Activated CD4-positive, CD25-positive, alpha-beta regulatory T cell treated with anti-CD3 and anti-CD28 coated beads, Interleukin-2, amount 50 U/mL, for 24 hours (primary cell): ENCODE measurements at regions not wholly inside any gene's neighbourhood (a gene's known extent, or its start where the extent isn't known, plus 50 kb on each side); places are given as distances from the start of the nearest gene placed in this dataset.

ENCODE experiments used
- ATAC-seq, 2 donors: fragments of 150-1000 bp; cut with Tn5 transposase; one replicate each; pipeline ENCODE4 v1.10.0; 2021; ENCODE audit warnings: mild to moderate bottlenecking in 1 of 2, moderate library complexity in 1 of 2

DNA sequence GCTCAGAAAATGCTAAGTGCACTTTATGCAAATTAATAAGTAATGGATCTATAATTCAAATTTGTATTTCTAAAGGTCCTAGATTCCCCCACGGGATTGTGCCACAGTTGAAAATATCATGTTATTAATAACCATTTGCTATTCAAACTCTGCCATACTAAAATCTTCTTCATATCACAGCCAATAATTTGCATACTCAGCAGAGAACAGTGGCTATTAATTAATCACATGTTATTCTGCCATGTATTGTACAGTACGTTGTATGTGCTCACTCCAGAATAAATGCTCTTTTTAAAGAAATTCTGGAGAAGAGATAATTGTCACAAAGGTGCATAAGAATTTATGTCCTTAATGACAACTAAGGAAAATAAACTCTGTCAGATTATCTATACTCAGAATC is 184.9 kb upstream of the LUZP2 start:
- ATAC-seq: no peak

DNA sequence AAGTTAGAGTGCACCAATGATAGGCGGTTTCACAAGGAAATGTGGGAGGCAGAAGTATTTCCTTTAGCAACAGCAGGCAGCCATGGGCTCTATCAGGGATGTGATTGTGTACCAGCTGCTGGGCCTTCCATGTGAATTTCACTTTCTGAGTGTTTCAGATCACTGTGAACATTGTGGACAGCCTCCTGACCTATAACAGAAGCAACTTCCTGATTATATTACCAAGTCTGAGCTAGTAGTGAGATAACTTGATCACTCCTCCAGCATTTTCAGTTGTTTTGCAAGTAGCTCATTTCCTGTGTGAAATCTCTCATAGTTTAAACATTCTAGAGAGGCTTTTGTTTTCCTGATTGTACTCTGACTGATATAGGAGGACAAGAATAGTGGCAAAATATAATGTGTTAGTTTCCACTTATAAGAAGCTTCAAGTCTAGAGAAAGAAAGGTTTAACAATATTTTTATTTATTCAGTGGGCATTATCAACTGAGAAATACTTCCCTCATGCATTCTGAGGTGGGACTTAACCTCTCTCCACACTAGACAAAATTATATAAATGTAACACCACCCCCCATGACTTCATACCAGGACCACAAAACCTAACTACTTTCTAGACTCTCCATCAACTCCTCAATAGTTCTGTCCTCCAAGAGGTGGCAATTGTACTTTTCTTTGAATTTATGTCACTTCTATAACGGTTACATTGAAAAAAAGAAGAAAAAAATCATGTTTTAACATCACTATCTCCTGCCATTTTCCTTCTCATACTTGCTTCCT is 184.2 kb upstream of the LUZP2 start:
- no peak for ATAC-seq

DNA sequence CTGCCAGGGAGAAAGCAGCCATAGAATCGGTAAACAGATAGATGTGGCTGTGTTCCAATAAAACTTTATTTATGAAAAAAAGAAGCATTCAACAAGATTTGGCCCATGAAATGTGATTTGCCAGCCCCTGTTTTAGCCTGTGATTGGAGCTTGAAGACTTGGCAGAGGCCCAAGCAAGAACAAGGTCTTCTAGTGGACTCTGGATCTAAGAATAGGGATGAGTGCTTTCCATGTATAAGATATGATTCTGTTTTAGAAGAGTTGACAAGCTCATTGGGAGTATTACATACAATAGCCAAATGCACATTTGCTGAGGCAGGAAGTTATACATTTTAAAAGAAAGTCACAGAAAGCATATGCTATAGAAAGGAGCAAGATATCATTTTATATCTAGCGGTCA is 175.6 kb upstream of the LUZP2 start:
- ATAC-seq: no peak

DNA sequence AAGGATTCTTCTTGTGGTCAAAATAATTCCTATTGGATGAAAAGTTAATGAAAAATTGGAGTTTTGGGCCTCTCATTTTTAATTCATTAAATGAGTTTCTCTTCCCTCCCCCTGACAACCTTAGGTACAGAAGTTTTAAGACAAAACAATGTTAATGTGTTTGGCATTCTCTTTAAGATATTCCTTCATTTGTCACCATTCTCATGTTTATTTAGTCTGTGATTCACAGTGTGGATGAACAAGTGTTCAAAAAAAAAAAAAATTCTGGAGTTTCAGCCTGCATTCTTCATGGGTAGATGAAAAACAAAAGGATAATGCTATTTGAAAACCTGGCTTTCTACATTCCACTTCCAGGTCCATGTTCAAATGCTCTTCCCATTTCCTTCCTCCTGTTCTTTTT is 172.6 kb upstream of the LUZP2 start:
- no peak for ATAC-seq

DNA sequence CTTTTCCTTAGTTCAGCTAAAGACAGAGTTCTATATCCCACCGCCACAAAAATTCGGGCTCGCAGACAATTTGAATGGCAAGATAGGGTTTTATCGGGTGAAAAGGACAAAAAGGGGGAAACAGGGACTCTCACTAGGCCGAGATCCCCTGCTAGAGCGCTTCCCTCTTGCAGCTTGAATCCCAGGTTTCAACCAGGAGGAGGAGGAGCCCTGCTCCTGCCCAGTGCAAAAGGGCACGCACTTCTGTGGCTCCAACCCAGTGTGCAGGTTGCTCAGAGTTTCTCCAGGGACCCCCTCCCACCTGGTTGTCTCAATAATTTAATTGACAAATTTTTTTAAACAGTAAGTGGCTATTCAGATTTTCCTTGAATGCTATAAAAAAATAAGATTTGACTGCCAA is 152.6 kb upstream of the LUZP2 start:
- ATAC-seq: no peak

DNA sequence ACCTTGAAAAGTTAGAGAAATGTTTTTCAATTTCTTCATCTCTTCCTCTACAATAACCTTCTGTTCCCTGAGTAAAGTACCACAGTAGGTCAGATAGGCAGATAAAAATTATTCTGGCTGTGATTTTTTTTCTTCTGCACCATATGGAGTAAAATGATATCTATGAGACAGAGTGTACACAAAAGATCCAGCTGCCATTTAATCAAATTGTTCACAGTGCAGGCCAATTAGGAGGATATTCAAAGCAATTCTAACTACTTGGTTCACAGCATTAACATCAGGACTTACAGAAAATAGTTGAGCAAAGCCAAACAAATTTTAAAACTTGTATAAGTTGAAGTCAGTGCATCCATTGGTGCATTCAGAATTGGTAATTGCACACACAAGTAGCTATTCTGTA is 147.9 kb upstream of the LUZP2 start:
- ATAC-seq: no peak

DNA sequence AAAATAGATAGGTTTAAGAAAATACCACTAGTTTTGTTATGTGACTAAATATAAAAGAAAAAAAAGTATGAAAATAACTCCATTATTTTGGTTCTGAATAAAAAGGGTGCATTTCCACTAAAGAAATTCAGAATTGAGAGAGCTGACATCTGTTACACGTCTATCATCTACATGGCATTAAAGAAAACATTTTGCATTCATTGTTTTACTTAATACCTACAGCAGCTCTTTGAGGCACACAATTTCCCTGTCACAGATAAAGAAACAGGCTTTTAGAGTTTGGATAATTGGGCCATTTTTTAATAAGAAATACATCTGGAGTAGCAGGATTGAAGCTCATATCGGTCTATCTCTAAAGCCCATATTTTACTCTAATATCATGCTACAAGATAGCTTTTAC is 145.7 kb upstream of the LUZP2 start:
- no peak for ATAC-seq

DNA sequence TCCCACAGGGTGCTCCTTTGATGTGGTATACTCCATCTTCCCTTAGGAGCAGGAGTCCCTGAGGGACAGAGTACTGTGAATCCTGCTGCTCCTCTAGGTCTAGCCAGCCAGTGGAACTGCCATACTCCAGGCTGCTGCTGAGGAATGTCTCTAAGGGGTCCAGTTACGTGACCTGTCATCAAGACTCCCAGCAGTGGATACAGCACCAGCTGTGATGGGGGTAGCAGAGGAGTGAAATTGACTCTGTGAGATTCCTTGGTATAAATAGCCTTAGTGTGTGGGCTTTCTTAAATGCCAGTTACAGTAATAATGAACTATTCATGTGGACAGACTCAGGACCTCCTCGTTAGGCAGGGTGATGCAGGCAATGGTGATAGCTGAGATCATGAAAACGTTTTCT is 140.4 kb upstream of the LUZP2 start:
- no peak for ATAC-seq

DNA sequence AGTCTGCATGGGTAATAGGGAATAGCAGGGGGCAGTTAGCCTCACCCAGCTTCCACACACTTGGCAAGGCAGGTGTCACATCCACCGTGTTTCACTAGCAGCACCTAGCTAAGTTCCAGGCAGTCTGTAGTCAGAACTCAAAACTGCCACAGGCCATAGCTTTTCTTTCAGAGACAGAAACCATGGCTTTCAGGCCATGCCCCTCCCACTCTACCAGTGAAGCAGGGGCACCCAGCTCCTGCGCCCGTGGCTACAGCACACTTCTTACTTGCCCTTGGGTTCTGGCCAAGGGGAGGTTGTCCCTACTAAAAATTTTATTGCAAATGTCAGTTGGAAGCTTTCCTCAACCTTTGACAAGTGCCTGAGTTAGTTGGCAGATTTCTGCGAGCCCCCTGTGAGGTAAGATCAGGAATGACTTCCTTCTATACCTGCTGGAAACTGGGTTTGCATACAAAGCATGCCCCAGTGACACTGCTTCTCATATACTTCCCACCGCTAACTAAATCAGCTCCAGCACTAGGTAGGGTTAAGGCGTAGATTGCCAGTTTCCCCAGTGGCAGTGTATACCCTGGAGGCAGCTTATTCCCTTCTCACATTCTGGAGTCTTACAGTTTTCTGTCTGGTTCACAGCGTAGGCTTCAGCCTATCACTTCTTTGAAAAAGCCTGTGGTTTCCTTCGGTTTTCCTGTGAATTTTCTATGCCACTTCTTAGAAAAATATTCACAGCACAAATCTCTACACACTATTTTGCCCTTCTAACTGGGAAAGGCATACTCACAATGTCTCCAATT is 139.0 kb upstream of the LUZP2 start:
- ATAC-seq: no peak

DNA sequence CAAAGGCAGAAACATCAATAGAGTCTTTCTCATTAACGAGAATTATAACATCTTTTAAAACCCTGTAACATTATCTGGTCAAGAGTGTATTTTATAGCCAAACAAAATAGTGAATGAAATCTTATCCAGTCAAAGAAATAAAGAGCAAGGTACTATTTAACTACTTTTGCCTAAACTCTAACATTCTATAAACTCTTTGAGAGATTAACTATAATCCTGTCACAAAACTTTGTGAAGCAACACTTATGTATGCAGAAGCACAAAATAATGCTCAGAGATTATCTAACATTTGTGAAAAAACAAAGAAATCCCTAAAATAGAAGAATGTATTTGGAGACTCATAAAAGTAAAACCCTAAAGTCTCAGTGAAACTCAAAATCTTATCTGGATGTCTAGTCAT is 124.4 kb upstream of the LUZP2 start:
- ATAC-seq: no peak

DNA sequence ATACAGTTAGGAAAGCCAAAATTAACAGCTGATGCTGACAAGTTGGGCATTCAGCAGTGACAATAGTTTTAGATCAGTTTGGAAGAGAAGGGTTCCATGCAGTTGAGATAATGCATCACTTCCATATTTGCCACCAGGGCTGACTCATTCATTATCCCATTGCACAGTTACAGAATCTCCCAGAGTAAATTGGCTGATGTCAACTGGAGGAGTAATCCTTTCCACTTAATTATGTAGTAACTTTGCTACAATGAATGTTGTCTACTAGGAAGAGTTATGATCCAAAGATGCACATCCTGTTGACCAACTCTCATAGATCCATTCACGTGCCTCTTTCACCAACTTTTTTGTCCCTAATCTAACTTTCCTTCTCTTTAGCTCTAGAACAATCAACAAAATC is 123.3 kb upstream of the LUZP2 start:
- no peak for ATAC-seq

DNA sequence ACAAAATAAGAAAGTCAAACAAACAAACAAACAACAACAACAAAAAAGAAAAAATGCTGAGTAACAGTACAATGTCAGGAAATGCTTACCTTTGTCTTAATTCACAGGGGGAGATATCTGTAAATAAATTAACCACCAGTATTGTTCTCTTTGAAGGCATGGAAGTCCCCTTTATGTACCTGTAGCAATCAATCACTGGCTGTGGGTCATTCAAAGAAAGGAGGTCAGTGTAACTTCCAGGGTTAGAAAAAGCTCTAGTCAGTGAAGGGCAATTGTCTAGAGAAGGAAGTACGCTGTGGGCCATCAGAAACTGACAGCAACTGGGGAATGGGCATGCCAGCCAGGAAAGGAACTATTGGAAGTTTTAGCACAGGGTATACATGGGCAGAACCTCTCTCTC is 121.5 kb upstream of the LUZP2 start:
- no peak for ATAC-seq

DNA sequence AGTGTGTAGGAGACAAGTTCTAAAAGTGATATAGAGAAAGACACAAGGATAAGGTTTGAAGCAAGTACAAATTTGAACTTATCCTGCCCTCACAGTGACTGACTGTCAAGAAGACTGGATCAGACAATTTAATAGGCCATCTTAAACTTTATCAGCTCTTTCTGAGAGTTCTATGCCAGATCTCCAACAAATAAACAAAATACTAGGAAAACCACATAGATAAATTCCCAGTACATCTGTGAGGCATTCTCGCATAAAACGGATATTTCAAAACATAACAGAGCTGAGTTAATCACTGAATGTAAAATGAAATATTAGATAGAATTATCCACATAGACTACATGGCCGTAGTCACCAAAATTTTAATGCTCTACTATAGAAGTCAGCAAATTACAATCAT is 120.9 kb upstream of the LUZP2 start:
- ATAC-seq: no peak

DNA sequence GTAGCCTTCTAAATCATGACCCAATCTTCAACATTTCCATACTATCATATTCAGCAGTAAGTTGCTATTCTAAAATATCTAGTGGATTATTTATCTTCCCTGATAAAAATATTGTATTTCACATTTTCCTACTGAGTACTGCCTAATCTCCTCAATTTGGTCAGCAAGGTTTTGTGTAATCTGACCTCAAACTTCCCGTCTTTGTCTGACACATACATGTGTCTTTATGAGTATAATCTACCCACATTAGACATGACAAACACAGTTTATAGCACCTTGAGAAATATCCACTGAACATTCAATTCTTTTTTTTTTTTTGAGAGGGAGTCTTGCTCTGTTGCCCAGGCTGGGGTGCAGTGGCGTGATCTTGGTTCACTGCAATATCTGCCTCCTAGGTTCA is 113.7 kb upstream of the LUZP2 start:
- ATAC-seq: no peak

DNA sequence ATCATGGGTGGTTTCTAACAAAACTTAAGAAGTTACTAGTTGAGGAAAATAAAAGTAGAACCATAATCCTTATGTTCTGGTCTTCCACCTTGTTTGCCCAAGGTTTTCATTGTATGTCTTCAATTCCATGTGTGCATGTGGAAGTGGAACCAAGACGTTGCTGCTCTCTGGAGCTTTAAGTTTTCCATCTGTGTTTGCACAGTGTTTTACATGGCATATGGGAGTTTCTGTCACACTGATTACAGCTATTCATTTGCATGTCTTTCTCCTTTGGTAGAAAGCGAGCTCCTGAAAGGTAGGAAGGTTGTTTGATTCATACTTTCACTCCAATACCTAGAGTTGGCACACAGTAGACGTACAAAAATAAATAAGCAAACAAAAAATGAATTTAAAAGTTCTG is 112.6 kb upstream of the LUZP2 start:
- no peak for ATAC-seq

DNA sequence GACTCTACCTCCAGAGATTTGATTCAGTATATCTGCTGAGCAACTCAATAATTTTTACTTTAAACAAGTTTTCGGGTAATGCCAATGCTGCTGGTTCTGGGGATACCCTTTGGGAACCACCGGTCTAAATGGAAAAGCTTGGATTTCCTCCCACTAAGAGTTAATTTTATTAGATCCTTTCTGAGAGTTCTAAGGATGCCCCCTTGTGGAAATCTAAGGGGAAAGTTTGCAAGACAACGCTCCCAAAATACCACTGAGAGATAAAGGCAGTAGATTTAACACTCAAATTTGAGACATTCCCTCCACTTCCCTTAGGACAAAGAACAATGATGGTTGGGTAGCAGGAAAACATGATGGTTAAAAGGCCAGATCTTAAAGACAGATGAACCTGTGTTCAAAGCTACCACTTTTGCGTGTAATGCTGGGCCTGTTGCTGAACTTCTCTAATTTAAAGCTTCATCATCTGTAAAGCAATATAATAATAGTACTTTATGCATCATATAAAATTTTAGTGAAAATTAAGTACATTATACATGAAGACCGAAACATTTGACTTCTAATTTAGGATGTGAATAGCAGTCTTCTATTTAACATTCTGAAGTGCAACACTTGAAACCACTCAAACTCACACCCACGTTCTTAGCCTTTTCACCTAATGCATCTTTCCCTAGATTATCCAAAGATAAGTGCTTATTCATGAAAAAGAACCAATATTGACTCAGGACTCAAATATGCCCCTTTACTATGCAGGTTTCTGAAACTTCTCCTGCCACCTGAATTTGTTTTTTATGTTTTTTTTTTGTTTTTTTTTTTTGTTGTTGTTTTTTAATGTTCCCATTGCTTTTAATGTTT is 110.1 kb upstream of the LUZP2 start:
- ATAC-seq: no peak

DNA sequence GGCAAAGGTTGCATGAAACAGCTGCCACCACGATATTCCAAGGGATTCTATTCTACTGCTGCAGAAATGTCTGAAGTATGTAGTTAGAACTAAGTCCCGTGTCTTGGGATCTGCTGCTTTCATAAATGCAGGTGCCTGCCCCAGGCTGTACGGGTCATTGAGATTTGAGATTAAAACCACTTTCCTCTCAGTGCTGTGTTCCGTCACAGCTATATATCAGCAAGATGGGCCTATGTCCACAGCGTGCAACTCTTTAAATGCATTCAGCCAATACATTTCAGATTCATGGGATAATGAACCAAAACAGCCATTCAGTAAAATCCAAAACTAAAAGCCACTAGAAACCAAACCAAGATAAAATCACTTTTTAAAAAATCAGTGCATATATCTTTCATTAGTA is 107.3 kb upstream of the LUZP2 start:
- ATAC-seq: no peak

DNA sequence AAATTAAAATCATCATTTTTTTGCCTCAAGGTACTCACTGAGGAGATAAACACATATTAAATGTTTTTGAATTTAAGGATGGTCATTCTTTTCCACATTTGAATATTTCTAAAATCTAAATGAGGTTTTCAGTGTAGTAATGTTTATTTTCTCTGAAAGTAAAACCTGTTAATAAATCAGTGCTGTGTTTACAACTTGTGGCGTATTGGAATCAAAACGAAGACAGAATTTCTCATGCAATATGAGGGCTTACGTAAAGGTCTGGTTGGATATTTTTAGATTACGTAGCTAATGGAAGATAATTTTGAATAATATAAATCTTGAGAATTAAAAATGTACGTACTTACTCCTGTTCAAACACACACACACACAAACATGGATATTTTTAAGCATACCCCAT is 106.8 kb upstream of the LUZP2 start:
- ATAC-seq: no peak

DNA sequence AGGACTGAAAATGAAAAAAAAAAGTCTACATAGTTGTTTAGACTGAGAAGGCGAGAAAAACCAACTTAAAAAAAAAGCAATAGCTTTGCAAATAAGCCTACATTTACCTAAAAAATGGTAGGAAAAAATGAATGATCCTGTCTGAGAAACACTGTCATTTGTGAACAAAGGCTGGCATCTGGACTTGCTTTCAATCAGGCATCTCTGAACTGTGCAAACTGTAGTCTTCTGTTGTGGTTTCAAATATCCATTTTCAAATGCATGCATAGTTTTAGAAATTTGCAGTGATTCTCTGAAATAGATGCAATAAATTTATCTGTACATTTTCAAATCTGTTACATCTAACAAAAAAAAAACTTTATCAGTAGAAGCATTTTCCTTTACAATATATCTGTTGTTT is 106.1 kb upstream of the LUZP2 start:
- no peak for ATAC-seq

DNA sequence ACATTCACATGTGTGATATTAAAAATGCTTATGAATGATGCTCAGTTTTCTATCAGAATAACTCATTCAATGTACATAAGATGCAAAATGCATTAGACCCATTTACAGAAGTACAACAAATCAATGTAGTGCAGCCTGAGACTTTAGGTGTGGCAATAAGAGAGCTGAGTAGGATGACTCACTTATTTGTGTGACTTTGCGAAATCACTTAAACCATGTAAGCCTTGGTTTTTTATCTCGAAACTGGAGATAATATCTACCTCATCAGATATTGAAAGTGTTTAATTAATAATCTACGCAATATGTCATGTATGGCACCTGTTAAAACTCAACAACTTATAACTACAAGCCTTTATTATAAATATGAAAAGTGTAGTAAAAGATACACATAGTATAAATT is 105.7 kb upstream of the LUZP2 start:
- ATAC-seq: no peak

DNA sequence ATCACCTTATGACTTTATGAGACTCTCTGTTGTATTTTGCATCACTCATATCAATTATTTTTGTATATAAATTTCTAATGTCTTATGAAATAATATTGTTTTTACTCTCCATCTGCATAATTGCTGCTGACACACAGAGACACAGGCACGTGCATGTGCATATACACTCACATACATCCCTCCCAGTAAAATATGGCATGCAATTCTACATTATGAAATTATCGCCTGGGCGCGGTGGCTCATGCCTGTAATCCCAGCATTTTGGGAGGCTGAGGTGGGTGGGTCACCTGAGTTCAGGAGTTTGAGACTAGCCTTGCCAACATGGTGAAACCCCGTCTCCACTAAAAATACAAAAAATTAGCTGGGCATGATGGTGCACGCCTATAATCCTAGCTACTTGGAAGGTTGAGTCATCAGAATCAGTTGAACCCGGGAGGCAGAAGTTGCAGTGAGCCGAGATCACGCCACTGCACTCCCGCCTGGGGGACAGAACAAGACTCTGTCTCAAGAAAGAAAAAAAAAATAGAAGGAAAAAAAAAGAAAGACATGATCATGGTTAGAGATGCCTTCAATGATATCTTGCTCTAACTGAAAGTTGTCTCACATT is 96.7 kb upstream of the LUZP2 start:
- no peak for ATAC-seq

DNA sequence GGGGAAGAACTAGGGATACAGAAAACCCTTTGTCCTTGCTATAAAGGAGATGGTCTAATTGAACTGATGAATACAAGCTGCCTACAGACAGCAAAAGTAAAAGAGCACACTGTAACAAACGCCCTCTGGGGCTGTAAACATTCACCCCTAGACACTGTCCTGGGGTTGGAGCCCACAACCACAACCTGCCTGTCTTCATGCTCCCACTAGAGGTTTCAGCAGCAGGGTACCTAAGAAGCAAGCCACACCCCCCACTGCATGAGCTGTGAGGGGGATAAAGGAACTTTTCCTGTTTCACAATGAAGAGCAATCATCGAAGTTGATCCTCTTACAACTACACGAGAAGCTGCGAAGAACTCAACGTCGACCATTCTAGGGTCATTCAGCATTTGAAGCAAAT is 90.5 kb upstream of the LUZP2 start:
- no peak for ATAC-seq

DNA sequence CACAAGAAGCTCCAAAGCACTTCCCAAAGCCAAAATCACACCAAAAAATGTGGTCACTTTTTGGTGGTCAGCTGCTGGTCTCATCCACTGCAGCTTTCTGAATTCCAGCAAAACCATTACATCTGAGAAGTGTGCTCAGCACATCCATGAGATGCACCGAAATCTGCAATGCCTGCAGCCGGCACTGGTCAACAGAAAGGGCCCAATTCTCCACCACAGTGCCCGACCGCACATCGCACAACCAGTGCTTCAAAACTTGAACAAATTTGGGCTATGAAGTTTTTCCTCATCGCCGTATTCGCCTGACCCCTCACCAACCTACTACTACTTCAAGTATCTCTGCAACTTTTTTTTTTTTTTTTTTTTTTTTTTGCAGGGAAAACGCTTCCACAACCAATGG is 89.9 kb upstream of the LUZP2 start:
- ATAC-seq: no peak
